ENCODE measurements at regions not wholly inside any gene's neighbourhood (a gene's known extent, or its start where the extent isn't known, plus 50 kb on each side); places are given as distances from the start of the nearest gene placed in this dataset.

DNA sequence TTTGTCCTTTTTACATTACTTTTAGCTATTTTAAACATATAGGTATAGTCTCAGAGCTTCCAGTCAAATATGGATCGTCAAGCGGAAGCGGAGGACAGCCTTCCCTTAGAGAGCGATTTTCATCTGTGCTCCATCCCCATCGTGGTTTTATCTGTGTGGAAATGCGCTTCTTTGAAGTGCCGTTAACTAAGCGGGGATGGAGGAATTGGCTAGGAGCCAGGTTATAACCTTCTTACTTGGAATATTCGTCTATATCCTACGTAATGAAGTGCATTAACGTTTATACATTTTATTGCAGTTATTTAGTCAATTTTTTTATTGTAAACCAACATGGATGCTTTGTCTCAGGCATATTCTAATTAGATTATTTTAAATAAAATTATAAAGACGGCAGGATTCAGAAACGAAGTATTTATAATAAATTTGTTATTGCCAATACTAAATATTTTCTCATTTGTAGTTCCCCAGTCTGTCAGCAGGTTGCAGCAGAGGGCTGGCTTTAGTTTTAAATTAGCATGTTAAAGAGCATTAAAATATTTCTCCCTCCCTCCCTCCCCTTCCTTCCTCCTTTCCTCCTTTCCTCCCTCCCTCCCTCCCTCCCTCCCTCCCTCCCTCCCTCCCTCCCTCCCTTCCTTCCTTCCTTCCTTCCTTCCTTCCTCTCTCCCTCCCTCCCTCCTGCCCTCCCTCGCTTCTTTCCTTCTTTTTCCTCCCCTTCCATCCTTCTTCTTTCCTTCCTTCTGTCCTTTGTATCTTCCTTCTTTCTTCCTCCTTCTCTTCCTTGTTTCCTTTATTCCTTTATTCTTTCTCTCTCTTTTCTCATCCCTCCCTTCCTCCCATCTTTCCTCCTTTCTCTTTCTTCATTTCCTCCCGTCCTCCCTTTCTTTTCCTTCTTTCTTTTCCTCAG is 80.6 kb upstream of the DOCK10 start:
- intact Hi-C loops (cut with micrococcal nuclease), result loop anchor here (2.0 kb wide), 1 partner anchor 538 kb away; no protein-coding TSS in a partner anchor
- no peaks in the 10 kb centered on the region for H3K9me3 Mint-ChIP-seq
- H3K4me3 Mint-ChIP-seq (ENCODE audit: low read depth), result no peak overlapping the region
- no peak overlapping the region for H3K27ac Mint-ChIP-seq
- H3K4me1 Mint-ChIP-seq (ENCODE audit: low read depth), result no peaks in the 10 kb centered on the region
- no peaks in the 10 kb centered on the region for H3K36me3 Mint-ChIP-seq (ENCODE audit: low read depth)
- no peak for DNase-seq (ENCODE audit: low spot score)
- H3K27me3 Mint-ChIP-seq (ENCODE audit: low read depth), result peaks cover 19% of the 10 kb centered on the region

DNA sequence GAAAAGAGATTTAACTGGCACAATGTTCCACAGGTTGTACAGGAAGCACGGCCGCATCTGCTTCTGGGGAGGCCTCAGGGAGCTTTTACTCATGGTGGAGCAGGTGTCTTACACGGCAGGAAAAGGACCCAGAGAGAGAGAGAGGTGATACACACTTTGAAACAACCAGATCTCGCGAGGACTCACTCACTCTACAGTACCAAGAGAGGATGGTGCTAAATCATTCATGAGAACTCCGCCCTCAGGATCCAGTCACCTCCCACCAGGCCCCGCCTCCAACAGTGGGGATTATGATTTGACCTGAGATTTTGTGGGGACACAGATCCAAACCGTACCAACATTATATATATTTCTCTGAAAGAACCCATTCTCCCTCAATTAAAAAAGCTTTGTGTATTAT is 79.7 kb upstream of the DOCK10 start:
- Mint-ChIP-seq H3K27me3 (ENCODE audit: low read depth) (peaks cover 12% of the 10 kb centered on the region), H3K27ac (no peak overlapping the region)
- intact Hi-C loops (cut with micrococcal nuclease), result loop anchor here (2.0 kb wide), 1 partner anchor 539 kb away; no protein-coding TSS in a partner anchor

GRCh38 chr2:225120186-225120585 is 77.9 kb upstream of the DOCK10 start:
- Mint-ChIP-seq H3K9me3 (no peaks in the 10 kb centered on the region), H3K36me3 (ENCODE audit: low read depth) (no peaks in the 10 kb centered on the region)

More for the DNA sequence above, 79.7 kb upstream of the DOCK10 start:
- Mint-ChIP-seq H3K4me1 (ENCODE audit: low read depth) (peaks cover 3% of the 10 kb centered on the region), H3K9me3 (no peaks in the 10 kb centered on the region), H3K4me3 (ENCODE audit: low read depth) (no peak overlapping the region), H3K36me3 (ENCODE audit: low read depth) (no peaks in the 10 kb centered on the region)
- DNase-seq (ENCODE audit: low spot score), result no peak

DNA sequence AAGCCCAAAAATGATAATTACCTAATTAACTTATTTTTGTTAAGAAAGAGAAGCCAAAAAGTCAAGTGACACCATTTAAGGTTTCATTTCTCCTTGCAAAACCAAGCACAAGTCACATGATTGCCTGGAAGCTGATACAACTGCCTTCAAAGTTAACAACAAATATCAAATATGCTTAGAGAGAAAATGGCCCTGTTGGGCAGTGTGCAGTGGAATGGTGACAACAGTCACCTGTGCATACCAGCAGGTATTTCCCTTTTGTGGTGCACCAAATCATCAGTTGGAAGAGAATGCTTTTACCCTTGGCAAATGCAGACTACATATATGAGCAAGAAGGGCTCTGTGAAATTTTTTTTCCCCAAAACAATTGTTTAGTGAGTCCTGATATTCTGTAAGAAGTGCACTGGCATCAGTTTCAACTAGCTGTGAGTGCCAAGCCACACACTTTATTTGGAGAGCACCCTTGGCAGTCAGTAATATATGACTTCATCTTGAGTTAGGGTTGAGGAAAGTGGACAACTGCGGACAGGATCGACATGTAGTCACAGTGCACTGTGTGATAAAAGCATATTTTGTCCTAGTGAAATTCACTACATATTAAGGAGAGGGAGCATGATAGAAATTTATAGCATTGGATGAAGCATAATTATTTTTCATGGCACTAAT is 74.9 kb upstream of the DOCK10 start:
- DNase-seq (ENCODE audit: low spot score), result no peak
- intact Hi-C loops (cut with micrococcal nuclease), result no loop called here
- no peak overlapping the region for H3K4me3 Mint-ChIP-seq (ENCODE audit: low read depth)
- no peaks in the 10 kb centered on the region for H3K36me3 Mint-ChIP-seq (ENCODE audit: low read depth)
- H3K4me1 Mint-ChIP-seq (ENCODE audit: low read depth), result peaks cover 7% of the 10 kb centered on the region
- H3K27ac Mint-ChIP-seq, result no peak overlapping the region
- no peaks in the 10 kb centered on the region for H3K9me3 Mint-ChIP-seq
- H3K27me3 Mint-ChIP-seq (ENCODE audit: low read depth), result peaks cover 4% of the 10 kb centered on the region

More at GRCh38 chr2:225120186-225120585, 77.9 kb upstream of the DOCK10 start:
- peaks cover 13% of the 10 kb centered on the region for H3K27me3 Mint-ChIP-seq (ENCODE audit: low read depth)
- no peak overlapping the region for H3K27ac Mint-ChIP-seq
- intact Hi-C loops (cut with micrococcal nuclease), result no loop called here
- DNase-seq (ENCODE audit: low spot score), result no peak
- H3K4me1 Mint-ChIP-seq (ENCODE audit: low read depth), result peaks cover 7% of the 10 kb centered on the region
- H3K4me3 Mint-ChIP-seq (ENCODE audit: low read depth), result no peak overlapping the region

- Mint-ChIP-seq H3K9me3 (no peaks in the 10 kb centered on the region), H3K36me3 (ENCODE audit: low read depth) (no peaks in the 10 kb centered on the region), H3K27ac (no peak overlapping the region), H3K4me3 (ENCODE audit: low read depth) (no peak overlapping the region), H3K27me3 (ENCODE audit: low read depth) (peaks cover 9% of the 10 kb centered on the region), H3K4me1 (ENCODE audit: low read depth) (peaks cover 7% of the 10 kb centered on the region)
- intact Hi-C loops (cut with micrococcal nuclease), result no loop called here
- no peak for DNase-seq (ENCODE audit: low spot score)
These were observed 72.6 kb upstream of the DOCK10 start for GRCh38 chr2:225114786-225115323.

GRCh38 chr2:225113371-225114015 is 71.2 kb upstream of the DOCK10 start:
- no peaks in the 10 kb centered on the region for H3K9me3 Mint-ChIP-seq
- peaks cover 13% of the 10 kb centered on the region for H3K27me3 Mint-ChIP-seq (ENCODE audit: low read depth)
- intact Hi-C loops (cut with micrococcal nuclease), result no loop called here
- DNase-seq (ENCODE audit: low spot score), result no peak
- no peak overlapping the region for H3K27ac Mint-ChIP-seq
- no peak overlapping the region for H3K4me3 Mint-ChIP-seq (ENCODE audit: low read depth)
- no peaks in the 10 kb centered on the region for H3K36me3 Mint-ChIP-seq (ENCODE audit: low read depth)
- H3K4me1 Mint-ChIP-seq (ENCODE audit: low read depth), result peaks cover 7% of the 10 kb centered on the region

GRCh38 chr2:225112362-225113126 is 70.3 kb upstream of the DOCK10 start:
- no peak overlapping the region for H3K27ac Mint-ChIP-seq
- H3K4me3 Mint-ChIP-seq (ENCODE audit: low read depth), result no peak overlapping the region
- H3K27me3 Mint-ChIP-seq (ENCODE audit: low read depth), result peaks cover 13% of the 10 kb centered on the region
- no peaks in the 10 kb centered on the region for H3K9me3 Mint-ChIP-seq
- no peak for DNase-seq (ENCODE audit: low spot score)
- intact Hi-C loops (cut with micrococcal nuclease), result no loop called here
- peaks cover 7% of the 10 kb centered on the region for H3K4me1 Mint-ChIP-seq (ENCODE audit: low read depth)
- H3K36me3 Mint-ChIP-seq (ENCODE audit: low read depth), result no peaks in the 10 kb centered on the region

DNA sequence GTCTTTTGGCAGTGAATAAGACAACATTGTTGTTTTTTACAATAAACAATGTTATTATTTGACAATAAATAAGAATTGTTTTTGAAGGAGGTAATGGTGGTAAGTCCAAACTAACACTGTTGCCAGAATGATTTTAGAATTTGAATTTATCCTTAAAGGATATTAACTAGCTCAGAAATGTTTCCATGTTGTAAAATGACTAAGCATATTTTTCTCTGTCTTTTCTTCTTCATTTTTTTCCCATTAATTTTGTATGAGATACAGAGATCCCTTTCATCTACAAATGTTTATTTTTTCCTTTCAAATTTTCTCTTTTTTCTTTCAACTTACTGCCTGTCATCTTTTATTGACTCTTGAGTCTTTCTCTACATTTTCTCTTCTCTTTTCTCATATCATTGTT is 66.5 kb upstream of the DOCK10 start:
- Mint-ChIP-seq H3K27ac (no peak overlapping the region), H3K9me3 (no peaks in the 10 kb centered on the region), H3K27me3 (ENCODE audit: low read depth) (peaks cover 13% of the 10 kb centered on the region)

DNA sequence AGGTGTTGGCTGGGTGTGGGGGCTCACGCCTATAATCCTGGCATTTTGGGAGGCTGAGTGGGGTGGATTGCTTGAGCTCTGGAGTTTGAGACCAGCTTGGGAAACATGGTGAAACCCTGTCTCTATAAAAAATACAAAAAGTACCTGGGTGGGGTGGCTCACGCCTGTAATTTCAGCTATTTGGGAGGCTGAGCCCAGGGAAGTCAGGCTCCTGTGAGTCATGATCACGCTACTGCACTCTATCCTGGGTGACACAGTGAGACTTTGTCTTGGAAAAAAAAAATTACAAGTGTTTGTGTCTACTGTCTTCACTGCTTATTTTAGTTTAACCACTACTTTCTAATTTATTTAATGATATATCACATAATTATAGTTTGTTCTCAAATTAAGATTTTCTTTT is 62.7 kb upstream of the DOCK10 start:
- Mint-ChIP-seq H3K27me3 (ENCODE audit: low read depth) (peaks cover 8% of the 10 kb centered on the region), H3K4me3 (ENCODE audit: low read depth) (no peak overlapping the region), H3K27ac (no peak overlapping the region), H3K4me1 (ENCODE audit: low read depth) (no peaks in the 10 kb centered on the region), H3K36me3 (ENCODE audit: low read depth) (no peaks in the 10 kb centered on the region), H3K9me3 (no peaks in the 10 kb centered on the region)
- no peak for DNase-seq (ENCODE audit: low spot score)
- intact Hi-C loops (cut with micrococcal nuclease), result no loop called here

More for the DNA sequence above, 66.5 kb upstream of the DOCK10 start:
- Mint-ChIP-seq H3K4me1 (ENCODE audit: low read depth) (no peaks in the 10 kb centered on the region), H3K36me3 (ENCODE audit: low read depth) (no peaks in the 10 kb centered on the region), H3K4me3 (ENCODE audit: low read depth) (no peak overlapping the region)
- intact Hi-C loops (cut with micrococcal nuclease), result no loop called here
- DNase-seq (ENCODE audit: low spot score), result no peak

- intact Hi-C loops (cut with micrococcal nuclease), result no loop called here
- Mint-ChIP-seq H3K9me3 (no peaks in the 10 kb centered on the region), H3K27me3 (ENCODE audit: low read depth) (peaks cover 8% of the 10 kb centered on the region), H3K36me3 (ENCODE audit: low read depth) (no peaks in the 10 kb centered on the region), H3K27ac (no peak overlapping the region), H3K4me1 (ENCODE audit: low read depth) (no peaks in the 10 kb centered on the region), H3K4me3 (ENCODE audit: low read depth) (no peak overlapping the region)
- no peak for DNase-seq (ENCODE audit: low spot score)
These were observed 62.1 kb upstream of the DOCK10 start for GRCh38 chr2:225104321-225104720.

DNA sequence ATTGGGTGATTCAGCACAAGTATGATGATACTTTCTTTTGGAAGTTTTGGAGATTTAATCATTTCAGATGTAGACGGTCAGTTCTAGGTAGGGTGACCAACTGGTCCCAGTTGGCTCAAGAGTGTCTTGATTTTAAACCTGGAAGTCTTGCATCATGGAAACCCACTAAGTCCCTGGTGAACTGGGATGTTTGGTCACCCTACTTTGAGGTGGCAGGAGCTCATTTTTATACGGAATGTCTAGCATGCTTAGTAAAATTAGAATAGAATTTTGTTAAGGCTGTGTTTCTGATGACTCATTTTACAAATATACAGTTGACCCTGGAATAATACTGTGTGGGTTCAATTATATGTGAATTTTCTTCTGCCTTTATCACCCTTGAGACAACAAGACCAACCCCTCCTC is 61.5 kb upstream of the DOCK10 start:
- no peaks in the 10 kb centered on the region for H3K4me1 Mint-ChIP-seq (ENCODE audit: low read depth)
- intact Hi-C loops (cut with micrococcal nuclease), result no loop called here
- H3K27ac Mint-ChIP-seq, result no peak overlapping the region
- H3K4me3 Mint-ChIP-seq (ENCODE audit: low read depth), result no peak overlapping the region
- H3K27me3 Mint-ChIP-seq (ENCODE audit: low read depth), result peaks cover 3% of the 10 kb centered on the region
- DNase-seq (ENCODE audit: low spot score), result no peak
- H3K9me3 Mint-ChIP-seq, result no peaks in the 10 kb centered on the region
- H3K36me3 Mint-ChIP-seq (ENCODE audit: low read depth), result no peaks in the 10 kb centered on the region

GRCh38 chr2:225100856-225101294 is 58.6 kb upstream of the DOCK10 start:
- Mint-ChIP-seq H3K27me3 (ENCODE audit: low read depth) (peaks cover 6% of the 10 kb centered on the region), H3K36me3 (ENCODE audit: low read depth) (no peaks in the 10 kb centered on the region), H3K9me3 (peaks cover 4% of the 10 kb centered on the region), H3K27ac (no peak overlapping the region), H3K4me1 (ENCODE audit: low read depth) (no peaks in the 10 kb centered on the region), H3K4me3 (ENCODE audit: low read depth) (no peak overlapping the region)
- intact Hi-C loops (cut with micrococcal nuclease), result no loop called here
- no peak for DNase-seq (ENCODE audit: low spot score)
